Mammary epithelial cell (primary cell): ENCODE measurements at regions not wholly inside any gene's neighbourhood (a gene's known extent, or its start where the extent isn't known, plus 50 kb on each side); places are given as distances from the start of the nearest gene placed in this dataset.

Source experiments
- CTCF ChIP-seq, 2 donors: IDR thresholded peaks in 1 of 2; conservative IDR thresholded peaks in 1 of 2; 2 replicates each; pipeline ENCODE4 v1.5.1; 2011 to 2012; ENCODE audit warnings: inconsistent platforms in 2 of 2, low read length in 2 of 2, mild to moderate bottlenecking in 2 of 2, control low read depth in 1 of 2, low read depth in 1 of 2; ENCODE audit not compliant: insufficient read depth in 1 of 2; ENCODE audit errors: extremely low read depth in 1 of 2
- EZH2 ChIP-seq: IDR thresholded peaks from 2 replicates; pipeline ENCODE4 v1.6.1; 2012; ENCODE audit warnings: low read length, inconsistent platforms, borderline replicate concordance

GRCh38 chr22:27310966-27311697 lies 490.4 kb downstream of the MN1 start:
- TF ChIP-seq CTCF (conservative IDR thresholded peaks at IDR 0.05 in 1 of 2, IDR thresholded peaks at IDR 0.05 in 1 of 2; ENCODE audit: extremely low read depth in 1 of 2, insufficient read depth in 1 of 2, low read depth in 1 of 2, low read length in 2 of 2): no peak
- TF ChIP-seq EZH2: no peak
